H1 (cell line): ENCODE measurements at regions not wholly inside any gene's neighbourhood (a gene's known extent, or its start where the extent isn't known, plus 50 kb on each side); places are given as distances from the start of the nearest gene placed in this dataset.

ENCODE experiments used
- CTCF ChIA-PET: fragments of 300-600 bp; sonication (Branson Sonifier 250); formaldehyde crosslinking; loops from one replicate; lab custom pipeline; 2021; ENCODE audit not compliant: partially characterized antibody; lab: Charles Lee
- POLR2A ChIA-PET: fragments of 300-600 bp; sonication (Branson Sonifier 250); formaldehyde crosslinking; loops from one replicate; lab custom pipeline; 2021; ENCODE audit warnings: inconsistent platforms; ENCODE audit not compliant: partially characterized antibody; lab: Charles Lee
- DNase-seq, 2 experiments: peaks; one replicate each; pipeline versions ENCODE4 v3.0.0 to v3.0.0-alpha.2; 2010 to 2022; ENCODE audit warnings: low spot score in 2 of 2, low read depth in 1 of 2, mixed read lengths in 1 of 2
- FAIRE-seq: peaks from 2 replicates; lab custom pipeline; 2011; peaks lifted over from hg19 to GRCh38; lab: Jason Lieb, UNC
- H2AFZ ChIP-seq: 2 replicates; pipeline ENCODE4 v1.8.1; 2012; ENCODE audit warnings: low read length, inconsistent platforms
- H2AK5ac ChIP-seq: 2 replicates; pipeline ENCODE4 v1.6.1; 2013; ENCODE audit warnings: low read depth, low read length
- H2BK120ac ChIP-seq: replicated peaks from 2 replicates; pipeline ENCODE3; 2013; ENCODE audit warnings: low read depth, low read length, inconsistent platforms
- H2BK12ac ChIP-seq: 2 replicates; pipeline ENCODE4 v1.6.1; 2013; ENCODE audit warnings: low read depth, low read length
- H2BK15ac ChIP-seq: 2 replicates; pipeline ENCODE4 v1.6.1; 2013; ENCODE audit warnings: low read length
- H2BK20ac ChIP-seq: 2 replicates; pipeline ENCODE4 v1.6.1; 2013; ENCODE audit warnings: low read length
- H2BK5ac ChIP-seq: 2 replicates; pipeline ENCODE4 v1.6.1; 2013; ENCODE audit warnings: low read depth, low read length
- H3K14ac ChIP-seq: 2 replicates; pipeline ENCODE4 v1.6.1; 2013; ENCODE audit warnings: inconsistent platforms; ENCODE audit not compliant: insufficient read length
- H3K18ac ChIP-seq: 2 replicates; pipeline ENCODE4 v1.6.1; 2013; ENCODE audit warnings: low read length; ENCODE audit errors: extremely low read depth
- H3K23ac ChIP-seq: 2 replicates; pipeline ENCODE4 v1.6.1; 2013; ENCODE audit warnings: inconsistent platforms; ENCODE audit not compliant: insufficient read length
- H3K23me2 ChIP-seq: 2 replicates; pipeline ENCODE4 v1.6.1; 2013; ENCODE audit warnings: low read depth, low read length
- H3K27ac ChIP-seq: 2 replicates; pipeline ENCODE4 v1.6.1; 2011; ENCODE audit warnings: low read depth, low read length, inconsistent platforms
- H3K27me3 ChIP-seq, 4 experiments: replicated peaks in 1 of 4; 1 replicate in 1 of 4; 2 replicates in 3 of 4; pipeline versions ENCODE4 v1.6.1 to v1.8.1; 2011 to 2013; ENCODE audit warnings: low read length in 3 of 4, mild to moderate bottlenecking in 3 of 4, inconsistent platforms in 2 of 4, mixed read lengths in 2 of 4, moderate library complexity in 1 of 4; ENCODE audit not compliant: control insufficient read depth in 3 of 4, insufficient read depth in 3 of 4; ENCODE audit errors: extremely low read depth in 1 of 4
- H3K36me3 ChIP-seq, 4 experiments: 2 replicates each; pipeline versions ENCODE4 v1.6.1 to v1.8.1; 2011 to 2013; ENCODE audit warnings: mild to moderate bottlenecking in 4 of 4, low read length in 3 of 4, moderate library complexity in 2 of 4, control low read depth in 1 of 4, inconsistent platforms in 1 of 4; ENCODE audit not compliant: insufficient read depth in 4 of 4, control insufficient read depth in 2 of 4
- H3K4ac ChIP-seq: replicated peaks from 2 replicates; pipeline ENCODE3; 2013; ENCODE audit warnings: low read length, low read depth, mixed read lengths, inconsistent platforms; ENCODE audit not compliant: insufficient read length
- H3K4me1 ChIP-seq, 4 experiments: replicated peaks in 1 of 4; 1 replicate in 1 of 4; 2 replicates in 3 of 4; pipeline versions ENCODE4 v1.6.1 to v1.8.1; 2011 to 2013; ENCODE audit warnings: low read length in 3 of 4, inconsistent platforms in 2 of 4, mixed read lengths in 1 of 4; ENCODE audit not compliant: insufficient read depth in 4 of 4, control insufficient read depth in 3 of 4
- H3K4me2 ChIP-seq, 2 experiments: 2 replicates each; pipeline versions ENCODE4 v1.6.1 to v1.8.1; 2011 to 2013; ENCODE audit warnings: low read depth in 2 of 2, low read length in 2 of 2, control low read depth in 1 of 2, inconsistent platforms in 1 of 2, mild to moderate bottlenecking in 1 of 2; ENCODE audit not compliant: insufficient read depth in 1 of 2
- H3K4me3 ChIP-seq, 4 experiments: fragments of 200-600, 300-600 bp in 1 of 4; sonication (generic), shearing (Covaris generic), sonication (Bioruptor Twin) in 1 of 4; 2 replicates each; pipeline versions ENCODE4 v1.5.1 to v1.8.1; 2011 to 2016; ENCODE audit warnings: low read length in 4 of 4, low read depth in 3 of 4, control low read depth in 2 of 4, inconsistent platforms in 2 of 4, mild to moderate bottlenecking in 2 of 4, mixed read lengths in 1 of 4, moderate library complexity in 1 of 4; ENCODE audit not compliant: insufficient read depth in 2 of 4; ENCODE audit errors: extremely low read depth in 1 of 4
- H3K56ac ChIP-seq: replicated peaks from 2 replicates; pipeline ENCODE3; 2013; ENCODE audit warnings: low read depth, mild to moderate bottlenecking, mixed read lengths, low read length, inconsistent platforms; ENCODE audit not compliant: insufficient read length
- H3K79me1 ChIP-seq: 2 replicates; pipeline ENCODE4 v1.6.1; 2013; ENCODE audit warnings: low read depth, low read length, control low read depth
- H3K79me2 ChIP-seq, 2 experiments: 2 replicates each; pipeline versions ENCODE4 v1.6.1 to v1.8.1; 2012 to 2013; ENCODE audit warnings: low read length in 2 of 2, mild to moderate bottlenecking in 2 of 2, inconsistent platforms in 1 of 2; ENCODE audit not compliant: insufficient read depth in 2 of 2, control insufficient read depth in 1 of 2
- H3K9ac ChIP-seq, 4 experiments: replicated peaks in 1 of 4; 1 replicate in 1 of 4; 2 replicates in 3 of 4; pipeline versions ENCODE4 v1.6.1 to v1.8.1; 2011 to 2013; ENCODE audit warnings: low read depth in 3 of 4, low read length in 3 of 4, control low read depth in 2 of 4, mild to moderate bottlenecking in 2 of 4, moderate library complexity in 2 of 4, inconsistent platforms in 1 of 4; ENCODE audit errors: extremely low read depth in 1 of 4
- H3K9me3 ChIP-seq, 2 experiments: 2 replicates each; pipeline versions ENCODE4 v1.6.1 to v1.8.1; 2012 to 2013; ENCODE audit warnings: mild to moderate bottlenecking in 2 of 2, moderate library complexity in 2 of 2, control low read depth in 1 of 2, inconsistent platforms in 1 of 2, low read depth in 1 of 2, low read length in 1 of 2, mixed read lengths in 1 of 2; ENCODE audit not compliant: insufficient read depth in 2 of 2
- H4K20me1 ChIP-seq, 2 experiments: replicated peaks in 1 of 2; 2 replicates each; pipeline versions ENCODE3 to v1.8.1; 2011 to 2013; ENCODE audit warnings: inconsistent platforms in 2 of 2, low read length in 2 of 2, mild to moderate bottlenecking in 1 of 2; ENCODE audit not compliant: insufficient read depth in 2 of 2, control insufficient read depth in 1 of 2
- H4K5ac ChIP-seq: 2 replicates; pipeline ENCODE4 v1.6.1; 2013; ENCODE audit warnings: low read length, low read depth, mixed read lengths, inconsistent platforms; ENCODE audit not compliant: insufficient read length
- H4K8ac ChIP-seq: 2 replicates; pipeline ENCODE4 v1.8.0; 2013; ENCODE audit warnings: mild to moderate bottlenecking, moderate library complexity, low read length, inconsistent platforms; ENCODE audit not compliant: insufficient read depth; ENCODE audit errors: extremely low read depth
- H4K91ac ChIP-seq: replicated peaks from 2 replicates; pipeline ENCODE3; 2013; ENCODE audit warnings: low read length, mixed read lengths, inconsistent platforms; ENCODE audit not compliant: insufficient read length
- ATF2 ChIP-seq: IDR thresholded peaks from 2 replicates; pipeline ENCODE4 v1.6.1; 2012; ENCODE audit warnings: low read length, inconsistent platforms
- BRCA1 ChIP-seq: IDR thresholded peaks from 2 replicates; pipeline ENCODE4 v1.6.1; 2012; ENCODE audit warnings: low read depth, low read length, improper control_type of control experiment
- CBX5 ChIP-seq: fragments of 300-800, 300-1000 bp; sonication (generic); IDR thresholded peaks from 2 replicates; pipeline ENCODE4 v1.7.1; 2016; ENCODE audit warnings: antibody characterized with exemption, low read length, low read depth
- CTBP2 ChIP-seq: IDR thresholded peaks from 2 replicates; pipeline ENCODE4 v1.7.0; 2011; ENCODE audit warnings: borderline replicate concordance, mild to moderate bottlenecking, moderate library complexity, mixed read lengths, low read length; ENCODE audit not compliant: insufficient read depth, insufficient read length
- HDAC6 ChIP-seq: IDR thresholded peaks from one replicate; pipeline ENCODE4 v1.7.1; 2012; ENCODE audit warnings: low read depth, mild to moderate bottlenecking, inconsistent platforms, low read length, moderate library complexity
- MAX ChIP-seq: IDR thresholded peaks from 2 replicates; pipeline ENCODE4 v1.6.1; 2012; ENCODE audit warnings: inconsistent platforms
- RAD21 ChIP-seq, 2 experiments: IDR thresholded peaks in 1 of 2; conservative IDR thresholded peaks in 1 of 2; 2 replicates each; pipeline ENCODE4 v1.6.1; 2011; ENCODE audit warnings: low read depth in 2 of 2, low read length in 2 of 2, improper control_type of control experiment in 1 of 2, inconsistent platforms in 1 of 2, mild to moderate bottlenecking in 1 of 2, moderate library complexity in 1 of 2
- RXRA ChIP-seq: IDR thresholded peaks from 2 replicates; pipeline ENCODE4 v1.6.1; 2011; ENCODE audit warnings: low read depth, mild to moderate bottlenecking, low read length, moderate library complexity; ENCODE audit not compliant: insufficient read depth
- SP2 ChIP-seq: IDR thresholded peaks from 2 replicates; pipeline ENCODE4 v1.6.1; 2012; ENCODE audit warnings: mild to moderate bottlenecking, low read length, inconsistent platforms
- TCF12 ChIP-seq: IDR thresholded peaks from 2 replicates; pipeline ENCODE4 v1.6.1; 2011; ENCODE audit warnings: low read depth, mild to moderate bottlenecking, low read length
- WGBS, 2 experiments: shearing (Covaris generic) in 1 of 2; methylation state at CpG; one replicate each; pipeline versions ENCODE4 v1.1.6 to v1.1.7; 2013 to 2015; ENCODE audit warnings: low lambda C conversion rate in 2 of 2, mixed read lengths in 2 of 2, inconsistent platforms in 1 of 2, low coverage in 1 of 2, missing lambda C conversion rate in 1 of 2; ENCODE audit not compliant: insufficient replicate concordance in 2 of 2, insufficient coverage in 1 of 2, insufficient read length in 1 of 2; ENCODE audit errors: extremely low coverage in 1 of 2, missing lambda C conversion rate in 1 of 2; 5-methylcytosine and 5-hydroxymethylcytosine counted together
- TF ChIP-seq, protein P1 (sequence below): IDR thresholded peaks from 2 replicates; pipeline ENCODE4 v1.6.1; 2011; ENCODE audit warnings: low read length, improper control_type of control experiment

- Histone ChIP-seq H2BK15ac (no peak overlapping the region), H2BK5ac (no peak overlapping the region), H3K14ac (no peak overlapping the region), H3K79me1 (no peaks in the 10 kb centered on the region), H2AK5ac (no peak overlapping the region), H3K79me2 (no peaks in the 10 kb centered on the region), H3K56ac (no peak overlapping the region), H2BK120ac (no peak overlapping the region), H3K4me2 (no peak overlapping the region), H4K8ac (no peak overlapping the region), H3K4ac (no peak overlapping the region), H3K27me3 (no peaks in the 10 kb centered on the region), H3K27ac (no peak overlapping the region), H4K5ac (no peak overlapping the region), H2BK20ac (no peak overlapping the region), H4K91ac (no peak overlapping the region), H3K36me3 (no peaks in the 10 kb centered on the region), H2BK12ac (no peak overlapping the region), H3K9me3 (0 out of 4 replicates have a peak, but pooled peaks cover 0 to 5% of the 10 kb centered on the region in 2 experiments), H3K23me2 (no peaks in the 10 kb centered on the region), H3K4me3 (no peak overlapping the region), H2AFZ (no peak overlapping the region), H3K23ac (no peak overlapping the region), H4K20me1 (no peaks in the 10 kb centered on the region), H3K9ac (no peak overlapping the region), H3K18ac (no peak overlapping the region), H3K4me1 (no peaks in the 10 kb centered on the region)
- no peak for DNase-seq
- CTCF ChIA-PET = no interaction called here
- POLR2A ChIA-PET = no interaction called here
- WGBS, 2 experiments = 95% methylated on average over 2 of the region's 2 CpGs; no CpG with 5 or more reads in 1 of the 2 experiments
- no peak for FAIRE-seq
- TF ChIP-seq MAX = no peak
- TF ChIP-seq RAD21 (IDR thresholded peaks at IDR 0.05 in 1 of 2, conservative IDR thresholded peaks at IDR 0.05 in 1 of 2; ENCODE audit: low read depth in 2 of 2, low read length in 2 of 2) = no peak
- no peak for TF ChIP-seq SP2
- TF ChIP-seq CTBP2 = no peak
- no peak for TF ChIP-seq TCF12
- no peak for TF ChIP-seq RXRA
- no peak for TF ChIP-seq HDAC6
- TF ChIP-seq BRCA1 = no peak
- TF ChIP-seq CBX5 = no peak
- no peak for TF ChIP-seq ATF2
- TF ChIP-seq, protein P1, sequence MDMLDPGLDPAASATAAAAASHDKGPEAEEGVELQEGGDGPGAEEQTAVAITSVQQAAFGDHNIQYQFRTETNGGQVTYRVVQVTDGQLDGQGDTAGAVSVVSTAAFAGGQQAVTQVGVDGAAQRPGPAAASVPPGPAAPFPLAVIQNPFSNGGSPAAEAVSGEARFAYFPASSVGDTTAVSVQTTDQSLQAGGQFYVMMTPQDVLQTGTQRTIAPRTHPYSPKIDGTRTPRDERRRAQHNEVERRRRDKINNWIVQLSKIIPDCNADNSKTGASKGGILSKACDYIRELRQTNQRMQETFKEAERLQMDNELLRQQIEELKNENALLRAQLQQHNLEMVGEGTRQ = no peak
Measured at GRCh38 chr3:106048946-106049481, 180.2 kb upstream of the CBLB start.
